Bronchial epithelial cell (primary cell): ENCODE measurements at regions not wholly inside any gene's neighbourhood (a gene's known extent, or its start where the extent isn't known, plus 50 kb on each side); places are given as distances from the start of the nearest gene placed in this dataset.
"Not testable (repeated sequence)": the region's sequence is repeated elsewhere in the genome, so short reads cannot be mapped to it uniquely, and the experiment has no call there.

Source experiments
- DNase-seq: peaks from one replicate; pipeline ENCODE4 v3.0.0-alpha.2; 2010; ENCODE audit warnings: low read depth
- FAIRE-seq: peaks from 2 replicates; lab custom pipeline; 2011; peaks lifted over from hg19 to GRCh38; lab: Jason Lieb, UNC
- H3K27me3 ChIP-seq: 2 replicates; pipeline ENCODE4 v1.5.1; 2011; ENCODE audit warnings: low read length; ENCODE audit not compliant: control insufficient read depth, insufficient read depth
- H3K36me3 ChIP-seq: 2 replicates; pipeline ENCODE4 v1.5.1; 2011; ENCODE audit warnings: low read length; ENCODE audit not compliant: control insufficient read depth, insufficient read depth
- H3K4me3 ChIP-seq: 2 replicates; pipeline ENCODE4 v1.5.1; 2011; ENCODE audit warnings: mild to moderate bottlenecking, low read depth, low read length, control low read depth
- TF ChIP-seq, protein P1 (sequence below): IDR thresholded peaks from 2 replicates; pipeline ENCODE4 v1.5.1; 2011; ENCODE audit warnings: mild to moderate bottlenecking, moderate library complexity, low read length, control low read depth, inconsistent platforms; ENCODE audit not compliant: insufficient read depth, severe bottlenecking

DNA sequence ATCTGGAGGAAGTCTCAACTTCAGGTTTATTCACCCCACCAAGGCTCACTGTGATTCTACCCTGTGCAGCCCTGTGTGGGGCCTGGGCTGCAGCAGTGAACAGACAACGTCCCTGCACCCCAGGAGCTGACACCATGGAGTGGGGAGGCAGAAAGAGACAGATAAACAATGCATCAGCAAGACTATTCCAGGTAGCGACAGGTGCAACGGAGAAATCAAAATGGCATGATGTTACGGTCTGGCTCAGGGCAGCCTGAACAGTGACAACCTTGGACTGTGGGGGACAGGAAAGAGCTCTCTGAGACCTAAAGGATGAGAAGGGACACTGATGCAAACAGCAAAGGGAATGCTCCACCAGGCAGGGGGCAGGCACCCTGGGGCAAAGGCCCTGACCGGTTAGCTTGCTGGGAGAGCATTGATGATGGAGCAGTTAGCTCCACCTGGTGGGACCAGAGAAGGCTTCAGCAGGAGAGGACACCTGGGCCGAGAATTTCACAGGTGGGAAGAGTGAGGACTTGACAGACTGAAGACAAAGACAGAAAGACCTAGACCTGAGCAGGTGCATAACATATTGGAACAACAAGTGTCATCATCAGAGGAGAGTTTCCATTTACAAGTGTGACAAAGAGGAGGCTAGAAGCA lies 589.9 kb downstream of the MATN1 start:
- H3K27me3 ChIP-seq = no peaks in the 10 kb centered on the region
- no peak for FAIRE-seq
- TF ChIP-seq, protein P1, sequence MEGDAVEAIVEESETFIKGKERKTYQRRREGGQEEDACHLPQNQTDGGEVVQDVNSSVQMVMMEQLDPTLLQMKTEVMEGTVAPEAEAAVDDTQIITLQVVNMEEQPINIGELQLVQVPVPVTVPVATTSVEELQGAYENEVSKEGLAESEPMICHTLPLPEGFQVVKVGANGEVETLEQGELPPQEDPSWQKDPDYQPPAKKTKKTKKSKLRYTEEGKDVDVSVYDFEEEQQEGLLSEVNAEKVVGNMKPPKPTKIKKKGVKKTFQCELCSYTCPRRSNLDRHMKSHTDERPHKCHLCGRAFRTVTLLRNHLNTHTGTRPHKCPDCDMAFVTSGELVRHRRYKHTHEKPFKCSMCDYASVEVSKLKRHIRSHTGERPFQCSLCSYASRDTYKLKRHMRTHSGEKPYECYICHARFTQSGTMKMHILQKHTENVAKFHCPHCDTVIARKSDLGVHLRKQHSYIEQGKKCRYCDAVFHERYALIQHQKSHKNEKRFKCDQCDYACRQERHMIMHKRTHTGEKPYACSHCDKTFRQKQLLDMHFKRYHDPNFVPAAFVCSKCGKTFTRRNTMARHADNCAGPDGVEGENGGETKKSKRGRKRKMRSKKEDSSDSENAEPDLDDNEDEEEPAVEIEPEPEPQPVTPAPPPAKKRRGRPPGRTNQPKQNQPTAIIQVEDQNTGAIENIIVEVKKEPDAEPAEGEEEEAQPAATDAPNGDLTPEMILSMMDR = no peak
- no peak for DNase-seq
- H3K36me3 ChIP-seq = no peaks in the 10 kb centered on the region
- no peak overlapping the region for H3K4me3 ChIP-seq

GRCh38 chr1:30132602-30133286 lies 590.6 kb downstream of the MATN1 start:
- Histone ChIP-seq H3K36me3 (no peaks in the 10 kb centered on the region), H3K4me3 (no peak overlapping the region), H3K27me3 (no peaks in the 10 kb centered on the region)
- DNase-seq (no peak), FAIRE-seq (no peak)
- TF ChIP-seq, protein P1 = no peak

- not testable (repeated sequence) for H3K36me3 ChIP-seq, H3K4me3 ChIP-seq, H3K27me3 ChIP-seq, DNase-seq, FAIRE-seq
These were observed 592.8 kb downstream of the MATN1 start for GRCh38 chr1:30130566-30130965.

- no peak overlapping the region for H3K4me3 ChIP-seq
- no peaks in the 10 kb centered on the region for H3K27me3 ChIP-seq
- no peaks in the 10 kb centered on the region for H3K36me3 ChIP-seq
- FAIRE-seq = peak; percentile 7
- TF ChIP-seq, protein P1 = no peak
- DNase-seq = no peak
These were observed 593.3 kb downstream of the MATN1 start for GRCh38 chr1:30130099-30130498.

DNA sequence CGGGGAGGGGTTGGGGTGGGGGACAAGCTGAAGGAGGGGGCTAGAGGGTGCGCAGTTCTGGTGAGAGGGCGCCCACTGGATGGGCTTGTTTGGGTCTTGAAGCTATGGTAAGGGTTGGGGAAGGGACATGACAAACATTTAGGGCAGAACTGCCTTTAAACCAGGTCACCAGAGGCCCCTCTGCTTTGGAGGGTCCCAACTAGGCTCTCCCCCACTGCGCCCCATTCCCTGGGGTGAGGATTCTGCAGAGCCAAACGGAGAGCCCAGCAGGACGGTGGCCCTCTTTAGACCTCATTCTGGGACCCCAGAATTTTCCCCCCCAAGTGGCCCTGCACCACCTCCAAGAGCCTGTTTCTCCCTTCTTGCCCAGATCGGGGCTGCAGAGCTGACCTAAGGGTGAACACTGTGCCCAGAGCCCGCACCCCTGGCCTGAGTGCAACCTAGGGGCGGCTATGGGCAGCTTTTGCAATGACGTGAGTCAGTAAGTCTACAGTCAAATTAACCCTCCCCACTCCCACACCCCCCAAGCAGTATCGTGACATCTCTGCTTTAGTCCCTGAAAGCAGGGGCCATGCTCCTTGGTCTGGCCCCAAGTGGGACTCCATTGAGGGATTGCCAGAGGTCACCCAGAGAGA lies 593.8 kb downstream of the MATN1 start:
- Histone ChIP-seq H3K4me3 (no peak overlapping the region), H3K36me3 (no peaks in the 10 kb centered on the region), H3K27me3 (no peaks in the 10 kb centered on the region)
- FAIRE-seq (no peak), DNase-seq (no peak)
- TF ChIP-seq, protein P1 = no peak

DNA sequence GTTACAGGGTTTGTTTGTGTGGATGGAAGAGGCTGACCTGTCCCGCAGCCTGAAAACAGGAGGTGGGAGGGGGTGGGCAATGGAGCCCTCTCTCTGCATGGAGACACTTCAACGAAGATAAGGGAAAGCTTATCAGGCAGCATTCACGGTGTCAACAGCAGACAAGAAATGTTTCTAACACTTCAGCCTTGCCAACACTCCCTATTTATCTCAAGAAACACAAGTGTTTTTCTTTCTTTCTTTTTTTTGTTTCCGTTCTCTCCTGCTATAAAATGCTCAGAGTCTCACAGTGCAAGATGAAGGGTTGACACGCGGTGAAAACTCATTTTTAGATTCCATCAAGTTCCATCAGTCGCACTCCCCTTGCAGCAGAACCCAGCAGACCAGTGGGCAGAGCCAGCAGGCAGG lies 594.4 kb downstream of the MATN1 start:
- FAIRE-seq (no peak), DNase-seq (no peak)
- no peaks in the 10 kb centered on the region for H3K36me3 ChIP-seq
- TF ChIP-seq, protein P1 = no peak
- H3K27me3 ChIP-seq = no peaks in the 10 kb centered on the region
- no peak overlapping the region for H3K4me3 ChIP-seq
